Trophoblast cell (in vitro differentiated cells and primary cell): ENCODE measurements at regions not wholly inside any gene's neighbourhood (a gene's known extent, or its start where the extent isn't known, plus 50 kb on each side); places are given as distances from the start of the nearest gene placed in this dataset.
"Not testable (repeated sequence)": the region's sequence is repeated elsewhere in the genome, so short reads cannot be mapped to it uniquely, and the experiment has no call there.

Source experiments
- DNase-seq, 2 donors: peaks; one replicate each; pipeline ENCODE4 v3.0.0-alpha.2; 2016
- H2AFZ ChIP-seq: 2 replicates; pipeline ENCODE4 v1.6.1; 2013; ENCODE audit warnings: low read length, moderate library complexity, mild to moderate bottlenecking; ENCODE audit not compliant: insufficient read depth, poor library complexity
- H2AK5ac ChIP-seq: 2 replicates; pipeline ENCODE4 v1.6.1; 2013; ENCODE audit warnings: mild to moderate bottlenecking, low read length
- H2BK120ac ChIP-seq: 2 replicates; pipeline ENCODE4 v1.6.1; 2013; ENCODE audit warnings: low read length, mild to moderate bottlenecking, moderate library complexity; ENCODE audit not compliant: insufficient read depth, poor library complexity
- H2BK12ac ChIP-seq: 2 replicates; pipeline ENCODE4 v1.6.1; 2013; ENCODE audit warnings: mild to moderate bottlenecking, low read length, moderate library complexity
- H2BK5ac ChIP-seq: 2 replicates; pipeline ENCODE4 v1.6.1; 2013; ENCODE audit warnings: low read length, low read depth, moderate library complexity, mild to moderate bottlenecking; ENCODE audit not compliant: poor library complexity
- H3K14ac ChIP-seq: 2 replicates; pipeline ENCODE4 v1.6.1; 2013; ENCODE audit warnings: mild to moderate bottlenecking, low read length
- H3K18ac ChIP-seq: 2 replicates; pipeline ENCODE4 v1.6.1; 2013; ENCODE audit warnings: mild to moderate bottlenecking, low read length
- H3K23ac ChIP-seq: 2 replicates; pipeline ENCODE4 v1.6.1; 2013; ENCODE audit warnings: low read length
- H3K27ac ChIP-seq: 2 replicates; pipeline ENCODE4 v1.5.1; 2013; ENCODE audit warnings: low read depth, mild to moderate bottlenecking, inconsistent platforms, low read length, moderate library complexity
- H3K27me3 ChIP-seq: 2 replicates; pipeline ENCODE4 v1.6.1; 2013; ENCODE audit warnings: inconsistent platforms, mild to moderate bottlenecking, low read length, moderate library complexity; ENCODE audit not compliant: insufficient read depth
- H3K36me3 ChIP-seq, 2 experiments: 1 replicate in 1 of 2; 2 replicates in 1 of 2; pipeline ENCODE4 v1.6.1; 2013; ENCODE audit warnings: low read length in 2 of 2, mild to moderate bottlenecking in 2 of 2, moderate library complexity in 1 of 2; ENCODE audit not compliant: insufficient read depth in 2 of 2, control insufficient read depth in 1 of 2
- H3K4ac ChIP-seq: 2 replicates; pipeline ENCODE4 v1.6.1; 2013; ENCODE audit warnings: low read depth, mild to moderate bottlenecking, low read length, moderate library complexity
- H3K4me1 ChIP-seq, 2 experiments: 1 replicate in 1 of 2; 2 replicates in 1 of 2; pipeline ENCODE4 v1.6.1; 2013; ENCODE audit warnings: low read length in 2 of 2, mild to moderate bottlenecking in 2 of 2, moderate library complexity in 1 of 2; ENCODE audit not compliant: insufficient read depth in 2 of 2, control insufficient read depth in 1 of 2
- H3K4me2 ChIP-seq: 2 replicates; pipeline ENCODE4 v1.6.1; 2013; ENCODE audit warnings: inconsistent platforms, mild to moderate bottlenecking, low read length, moderate library complexity
- H3K4me3 ChIP-seq: 2 replicates; pipeline ENCODE4 v1.5.1; 2013; ENCODE audit warnings: mild to moderate bottlenecking, low read depth, low read length, inconsistent platforms
- H3K79me1 ChIP-seq: one replicate; pipeline ENCODE4 v1.6.1; 2013; ENCODE audit warnings: low read length
- H3K79me2 ChIP-seq: 2 replicates; pipeline ENCODE4 v1.6.1; 2013; ENCODE audit warnings: low read length, mild to moderate bottlenecking; ENCODE audit not compliant: control insufficient read depth, insufficient read depth, poor library complexity
- H3K9ac ChIP-seq: 2 replicates; pipeline ENCODE4 v1.6.1; 2013; ENCODE audit warnings: mild to moderate bottlenecking, low read length
- H3K9me3 ChIP-seq: 2 replicates; pipeline ENCODE4 v1.6.1; 2013; ENCODE audit warnings: low read depth, mild to moderate bottlenecking, control low read depth, inconsistent platforms, low read length; ENCODE audit not compliant: insufficient read depth
- H4K12ac ChIP-seq: 2 replicates; pipeline ENCODE4 v1.6.1; 2013; ENCODE audit warnings: low read depth, mild to moderate bottlenecking, low read length, moderate library complexity
- H4K8ac ChIP-seq: 2 replicates; pipeline ENCODE4 v1.6.1; 2013; ENCODE audit warnings: low read depth, mild to moderate bottlenecking, low read length, moderate library complexity
- H4K91ac ChIP-seq: one replicate; pipeline ENCODE4 v1.6.1; 2013; ENCODE audit warnings: low read depth, mild to moderate bottlenecking, low read length, moderate library complexity
- WGBS: extraction: QIAGEN DNeasy Blood & Tissue Kit; methylation state at CpG from one replicate; pipeline ENCODE4 v1.1.7; 2013; ENCODE audit warnings: missing lambda C conversion rate; ENCODE audit not compliant: insufficient read length, insufficient coverage; ENCODE audit errors: extremely low coverage; 5-methylcytosine and 5-hydroxymethylcytosine counted together

GRCh38 chr1:89436856-89437255 lies 73.0 kb downstream of the GBP6 start:
- Histone ChIP-seq H2BK5ac (no peak overlapping the region), H3K27ac (no peak overlapping the region), H2AK5ac (no peak overlapping the region), H3K4ac (no peak overlapping the region), H3K36me3 (no peaks in the 10 kb centered on the region), H3K23ac (no peak overlapping the region), H2BK12ac (no peak overlapping the region), H2BK120ac (no peak overlapping the region), H3K9me3 (peaks cover 9% of the 10 kb centered on the region), H4K8ac (no peak overlapping the region), H4K91ac (no peak overlapping the region), H3K4me3 (no peak overlapping the region), H3K9ac (no peak overlapping the region), H3K79me2 (no peaks in the 10 kb centered on the region), H4K12ac (no peak overlapping the region), H2AFZ (no peak overlapping the region), H3K4me2 (no peak overlapping the region), H3K18ac (no peak overlapping the region), H3K27me3 (no peaks in the 10 kb centered on the region), H3K4me1 (no peaks in the 10 kb centered on the region), H3K14ac (no peak overlapping the region), H3K79me1 (no peaks in the 10 kb centered on the region)
- no CpG with 5 or more reads among the region's 7 CpGs for WGBS
- no peak for DNase-seq

GRCh38 chr1:89438301-89438700 lies 74.4 kb downstream of the GBP6 start:
- H2BK5ac ChIP-seq, H3K9me3 ChIP-seq, H3K79me2 ChIP-seq, H3K27me3 ChIP-seq, H3K36me3 ChIP-seq, H3K79me1 ChIP-seq, H2BK12ac ChIP-seq, H3K4me2 ChIP-seq, H3K4me1 ChIP-seq, H3K4me3 ChIP-seq, H3K14ac ChIP-seq, H3K27ac ChIP-seq, H2AK5ac ChIP-seq, H3K18ac ChIP-seq, H3K23ac ChIP-seq, H4K12ac ChIP-seq, H2BK120ac ChIP-seq, H4K91ac ChIP-seq, H3K4ac ChIP-seq, H4K8ac ChIP-seq, DNase-seq, H3K9ac ChIP-seq, H2AFZ ChIP-seq: not testable (repeated sequence)
- WGBS: no CpG with 5 or more reads among the region's 5 CpGs

GRCh38 chr1:89440911-89441310 lies 77.1 kb downstream of the GBP6 start:
- no peak overlapping the region for H3K18ac ChIP-seq
- no peaks in the 10 kb centered on the region for H3K36me3 ChIP-seq
- H2AK5ac ChIP-seq: no peak overlapping the region
- H3K9ac ChIP-seq: no peak overlapping the region
- H4K8ac ChIP-seq: no peak overlapping the region
- no peaks in the 10 kb centered on the region for H3K4me1 ChIP-seq
- no peaks in the 10 kb centered on the region for H3K27me3 ChIP-seq
- H2BK120ac ChIP-seq: no peak overlapping the region
- no peak overlapping the region for H4K91ac ChIP-seq
- no peak overlapping the region for H3K14ac ChIP-seq
- H3K27ac ChIP-seq: no peak overlapping the region
- no peak overlapping the region for H2AFZ ChIP-seq
- no peak overlapping the region for H3K4ac ChIP-seq
- H2BK5ac ChIP-seq: no peak overlapping the region
- H3K9me3 ChIP-seq: peaks cover 9% of the 10 kb centered on the region
- no CpG with 5 or more reads among the region's 2 CpGs for WGBS
- H3K23ac ChIP-seq: no peak overlapping the region
- H3K4me2 ChIP-seq: no peak overlapping the region
- no peaks in the 10 kb centered on the region for H3K79me1 ChIP-seq
- no peak overlapping the region for H4K12ac ChIP-seq
- H2BK12ac ChIP-seq: no peak overlapping the region
- no peak for DNase-seq
- no peaks in the 10 kb centered on the region for H3K79me2 ChIP-seq
- H3K4me3 ChIP-seq: no peak overlapping the region

- Histone ChIP-seq H2BK5ac (no peak overlapping the region), H3K18ac (no peak overlapping the region), H3K23ac (no peak overlapping the region), H3K79me1 (no peaks in the 10 kb centered on the region), H3K79me2 (no peaks in the 10 kb centered on the region), H3K27ac (no peak overlapping the region), H4K91ac (no peak overlapping the region), H3K4me3 (no peak overlapping the region), H3K4me1 (no peaks in the 10 kb centered on the region), H3K9me3 (no peaks in the 10 kb centered on the region), H3K27me3 (no peaks in the 10 kb centered on the region), H2BK120ac (no peak overlapping the region), H2AK5ac (no peak overlapping the region), H2AFZ (no peak overlapping the region), H3K9ac (no peak overlapping the region), H3K4me2 (no peak overlapping the region), H4K12ac (no peak overlapping the region), H3K36me3 (no peaks in the 10 kb centered on the region), H4K8ac (no peak overlapping the region), H3K4ac (no peak overlapping the region), H3K14ac (no peak overlapping the region), H2BK12ac (no peak overlapping the region)
- no peak for DNase-seq
These were observed 79.8 kb upstream of the LRRC8B start for GRCh38 chr1:89444791-89445190.

- H3K23ac ChIP-seq: no peak overlapping the region
- no peak overlapping the region for H2AK5ac ChIP-seq
- H4K12ac ChIP-seq: no peak overlapping the region
- H2BK12ac ChIP-seq: no peak overlapping the region
- no peaks in the 10 kb centered on the region for H3K4me1 ChIP-seq
- no peaks in the 10 kb centered on the region for H3K27me3 ChIP-seq
- no peak overlapping the region for H3K4me3 ChIP-seq
- no peak overlapping the region for H3K9ac ChIP-seq
- H3K18ac ChIP-seq: no peak overlapping the region
- H3K79me2 ChIP-seq: no peaks in the 10 kb centered on the region
- no peaks in the 10 kb centered on the region for H3K79me1 ChIP-seq
- no peaks in the 10 kb centered on the region for H3K9me3 ChIP-seq
- no peak overlapping the region for H3K4me2 ChIP-seq
- H3K36me3 ChIP-seq: no peaks in the 10 kb centered on the region
- H3K27ac ChIP-seq: no peak overlapping the region
- H2AFZ ChIP-seq: no peak overlapping the region
- H2BK5ac ChIP-seq: no peak overlapping the region
- no peak overlapping the region for H2BK120ac ChIP-seq
- H4K8ac ChIP-seq: no peak overlapping the region
- no peak overlapping the region for H4K91ac ChIP-seq
- no peak overlapping the region for H3K14ac ChIP-seq
- no CpG with 5 or more reads among the region's 2 CpGs for WGBS
- no peak overlapping the region for H3K4ac ChIP-seq
- no peak for DNase-seq
These were observed 73.6 kb upstream of the LRRC8B start for GRCh38 chr1:89451011-89451410.
